ENCODE measurements at regions not wholly inside any gene's neighbourhood (a gene's known extent, or its start where the extent isn't known, plus 50 kb on each side); places are given as distances from the start of the nearest gene placed in this dataset.
"Not testable (repeated sequence)": the region's sequence is repeated elsewhere in the genome, so short reads cannot be mapped to it uniquely, and the experiment has no call there.

DNA sequence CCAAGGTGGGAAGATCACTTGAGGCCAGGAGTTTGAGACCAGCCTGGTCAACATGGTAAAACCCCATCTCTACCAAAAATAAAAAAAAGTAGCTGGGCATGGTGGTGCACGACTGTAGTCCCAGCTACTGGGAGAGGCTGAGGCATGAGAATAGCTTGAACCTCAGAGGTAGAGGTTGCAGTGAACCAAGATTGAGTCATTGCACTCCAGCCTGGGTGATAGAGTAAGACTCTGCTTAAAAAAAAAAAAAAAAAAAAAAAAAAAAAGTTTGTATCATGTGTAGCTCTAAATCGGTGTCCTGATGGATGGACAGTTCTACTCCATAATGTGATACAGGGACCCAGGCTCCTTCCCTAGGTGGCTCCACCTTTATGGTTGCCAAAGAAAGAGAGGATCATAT lies 497.1 kb upstream of the RBFOX1 start:
- no peak for DNase-seq
- in situ Hi-C loops (cut with MboI; ENCODE audit: low pct_unique_long_range_greater_than_20kb, low sequenced_read_pairs): no loop called here

DNA sequence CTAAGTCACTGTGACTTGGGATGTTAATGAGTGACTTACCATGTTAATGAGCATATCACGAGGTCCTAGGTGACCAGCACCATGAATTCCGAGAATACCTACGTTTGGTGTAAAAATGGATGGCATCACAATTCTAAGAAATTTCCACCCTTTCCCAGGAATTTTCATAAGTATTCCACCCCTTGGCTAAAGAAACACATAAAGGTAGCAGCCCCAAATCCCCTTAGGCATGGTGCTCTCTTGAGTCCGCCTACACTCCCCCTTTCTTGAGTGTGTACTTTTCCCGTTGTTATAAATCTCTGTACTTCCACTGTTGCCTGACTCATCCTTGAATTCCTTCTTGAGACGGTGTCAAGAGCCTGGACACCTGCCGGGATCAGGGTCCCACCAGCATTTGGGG lies 504.0 kb upstream of the RBFOX1 start:
- in situ Hi-C loops (cut with MboI; ENCODE audit: low pct_unique_long_range_greater_than_20kb, low sequenced_read_pairs): no loop called here
- no peak for DNase-seq

DNA sequence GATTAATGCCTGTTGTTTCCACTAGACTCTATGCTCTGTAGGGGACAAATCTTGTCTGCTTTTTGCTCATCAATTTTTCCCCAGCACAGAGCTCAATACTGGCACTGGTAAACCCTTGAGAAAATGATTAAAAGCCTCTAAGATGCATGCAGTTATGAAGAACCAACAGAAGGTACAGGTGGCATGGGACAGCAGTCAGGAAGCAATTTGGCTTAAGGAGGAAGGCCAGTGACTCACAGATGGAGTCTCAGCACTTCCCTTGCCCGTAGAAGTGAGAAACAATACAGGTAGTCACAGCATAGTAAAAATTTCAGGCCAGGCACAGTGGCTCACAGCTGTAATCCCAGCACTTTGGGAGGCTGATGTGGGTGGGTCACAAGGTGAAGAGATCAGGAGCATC lies 504.7 kb upstream of the RBFOX1 start:
- in situ Hi-C loops (cut with MboI; ENCODE audit: low pct_unique_long_range_greater_than_20kb, low sequenced_read_pairs): no loop called here
- DNase-seq: no peak

DNA sequence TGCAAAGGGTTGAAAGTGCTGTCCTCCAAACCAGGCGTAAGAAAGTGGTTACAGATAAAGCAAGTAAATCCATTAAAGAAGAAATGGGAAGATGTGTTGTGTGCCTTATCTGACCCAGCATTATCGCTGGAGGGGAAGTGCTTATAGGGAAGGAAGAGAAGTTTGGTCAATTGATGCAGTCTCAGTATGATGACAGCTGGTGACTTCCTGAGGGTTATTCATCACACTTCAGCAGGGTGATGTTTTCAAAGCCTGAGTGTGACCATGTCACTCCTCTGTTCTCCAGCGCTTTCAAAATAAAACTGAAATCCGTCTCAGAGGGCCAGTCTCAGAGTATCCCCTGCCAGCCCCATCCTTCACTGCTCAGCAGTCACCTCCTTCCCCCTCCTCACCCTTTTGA lies 505.4 kb upstream of the RBFOX1 start:
- in situ Hi-C loops (cut with MboI; ENCODE audit: low pct_unique_long_range_greater_than_20kb, low sequenced_read_pairs): no loop called here
- peak; percentile 45 for DNase-seq

DNA sequence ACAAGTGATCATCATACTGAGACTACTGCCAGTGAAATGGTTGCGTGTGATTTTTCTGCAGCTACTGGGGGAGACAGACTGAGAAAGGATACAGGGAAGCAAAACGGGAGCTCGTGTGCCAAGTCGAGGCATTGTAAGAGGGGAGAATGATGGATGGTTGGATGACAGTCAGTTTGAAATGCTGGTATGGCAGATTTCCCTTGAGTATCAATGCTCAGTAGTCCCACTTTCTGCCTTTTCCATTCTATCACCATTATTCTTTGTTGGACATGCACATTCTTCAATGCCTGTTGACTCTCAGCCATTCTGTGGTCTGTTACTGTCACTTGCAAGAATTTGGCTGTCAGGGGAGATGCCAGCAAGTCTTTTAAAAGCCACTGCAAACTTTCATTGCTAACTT lies 510.6 kb upstream of the RBFOX1 start:
- DNase-seq: no peak
- in situ Hi-C loops (cut with MboI; ENCODE audit: low pct_unique_long_range_greater_than_20kb, low sequenced_read_pairs): no loop called here

DNA sequence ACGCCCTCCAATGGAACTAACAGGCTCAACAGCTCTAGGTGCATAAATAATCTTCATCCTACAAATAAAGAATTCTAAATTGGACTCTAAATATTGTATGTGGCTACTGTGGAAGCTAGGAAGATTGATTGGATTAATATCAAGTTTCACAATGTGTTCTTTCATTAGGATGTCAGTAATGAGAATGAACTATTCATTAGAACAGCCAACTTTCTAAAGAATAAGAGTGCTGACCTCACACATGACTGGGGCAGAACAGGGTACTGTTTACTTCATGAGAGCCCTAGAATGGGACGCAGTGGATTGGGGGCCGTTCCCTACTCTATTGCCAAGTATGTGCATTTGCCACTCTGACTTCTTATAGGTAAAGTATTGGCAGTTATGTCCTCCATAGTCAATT lies 528.2 kb upstream of the RBFOX1 start:
- in situ Hi-C loops (cut with MboI; ENCODE audit: low pct_unique_long_range_greater_than_20kb, low sequenced_read_pairs): no loop called here
- DNase-seq: no peak

DNA sequence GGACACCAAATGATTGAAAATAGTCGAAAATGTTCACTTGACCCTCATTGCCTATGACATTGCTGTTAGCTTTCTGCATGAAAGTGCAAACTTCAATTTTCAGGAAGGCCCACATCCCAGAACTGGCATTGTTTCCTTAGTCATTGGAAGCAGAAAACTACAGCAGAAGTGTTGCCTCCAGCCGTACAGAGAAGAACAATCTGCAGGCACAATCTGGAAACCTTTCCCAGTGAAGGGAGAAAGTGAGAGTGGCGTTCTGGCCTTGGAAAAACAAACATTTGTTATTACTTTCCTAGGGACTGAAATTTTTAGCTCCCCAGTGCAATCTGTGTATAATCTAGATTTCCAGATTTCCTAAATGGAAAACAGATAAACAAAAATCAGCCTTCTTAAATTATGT lies 529.5 kb upstream of the RBFOX1 start:
- no peak for DNase-seq
- in situ Hi-C loops (cut with MboI; ENCODE audit: low pct_unique_long_range_greater_than_20kb, low sequenced_read_pairs): no loop called here

GRCh38 chr16:6797223-6797622 lies 535.4 kb upstream of the RBFOX1 start:
- DNase-seq: no peak
- in situ Hi-C loops (cut with MboI; ENCODE audit: low pct_unique_long_range_greater_than_20kb, low sequenced_read_pairs): no loop called here

GRCh38 chr16:6777624-6778023 lies 555.0 kb upstream of the RBFOX1 start:
- DNase-seq: no peak
- in situ Hi-C loops (cut with MboI; ENCODE audit: low pct_unique_long_range_greater_than_20kb, low sequenced_read_pairs): no loop called here

DNA sequence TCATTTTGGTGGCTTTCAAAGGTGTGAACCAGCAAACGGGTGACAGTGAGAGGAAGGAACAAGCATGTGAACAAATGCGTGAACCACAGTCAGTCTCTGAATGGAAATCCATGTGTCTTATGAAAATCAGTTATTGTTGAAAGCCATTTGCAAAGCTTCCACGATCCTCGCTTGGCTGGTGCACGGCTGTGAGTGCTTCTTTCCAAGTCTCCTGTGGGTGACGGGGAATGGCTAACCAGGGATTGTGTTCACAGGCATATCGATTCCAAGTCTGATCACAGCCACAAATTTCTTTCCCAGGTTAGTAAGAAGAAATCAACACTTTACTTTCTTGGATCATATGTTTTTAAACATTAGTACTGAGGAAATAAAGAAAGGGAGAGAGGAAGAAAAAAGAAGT lies 556.9 kb upstream of the RBFOX1 start:
- in situ Hi-C loops (cut with MboI; ENCODE audit: low pct_unique_long_range_greater_than_20kb, low sequenced_read_pairs): no loop called here
- DNase-seq: no peak

DNA sequence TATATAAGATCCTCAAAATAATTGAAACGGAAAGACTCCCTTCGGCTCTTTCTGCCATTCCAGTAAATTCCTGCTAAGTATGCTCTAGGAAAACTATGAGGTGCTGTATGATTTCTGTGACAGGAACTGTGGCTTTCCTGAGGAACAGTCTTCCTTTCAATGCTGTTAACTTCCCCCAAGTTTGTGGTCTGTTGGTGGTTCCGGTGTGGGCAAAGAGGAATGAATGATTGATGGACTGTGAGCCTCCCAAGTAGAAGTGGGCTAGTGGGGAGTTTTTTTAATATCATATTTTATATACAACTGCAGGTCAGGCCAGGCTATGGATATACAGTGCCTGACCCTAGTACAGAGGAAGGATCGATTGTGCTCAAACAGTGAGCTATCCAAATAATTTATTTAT lies 560.7 kb upstream of the RBFOX1 start:
- DNase-seq: peak; percentile 16
- in situ Hi-C loops (cut with MboI; ENCODE audit: low pct_unique_long_range_greater_than_20kb, low sequenced_read_pairs): no loop called here

- no peak for DNase-seq
These were observed 579.1 kb upstream of the RBFOX1 start for GRCh38 chr16:6753553-6753952.

GRCh38 chr16:6751191-6751590 lies 581.5 kb upstream of the RBFOX1 start:
- in situ Hi-C loops (cut with MboI; ENCODE audit: low pct_unique_long_range_greater_than_20kb, low sequenced_read_pairs): no loop called here
- DNase-seq: peak; percentile 19

More at GRCh38 chr16:6753553-6753952, 579.1 kb upstream of the RBFOX1 start:
- in situ Hi-C loops (cut with MboI; ENCODE audit: low pct_unique_long_range_greater_than_20kb, low sequenced_read_pairs): no loop called here

GRCh38 chr16:6749698-6750097 lies 582.9 kb upstream of the RBFOX1 start:
- in situ Hi-C loops (cut with MboI; ENCODE audit: low pct_unique_long_range_greater_than_20kb, low sequenced_read_pairs): no loop called here
- DNase-seq: no peak

DNA sequence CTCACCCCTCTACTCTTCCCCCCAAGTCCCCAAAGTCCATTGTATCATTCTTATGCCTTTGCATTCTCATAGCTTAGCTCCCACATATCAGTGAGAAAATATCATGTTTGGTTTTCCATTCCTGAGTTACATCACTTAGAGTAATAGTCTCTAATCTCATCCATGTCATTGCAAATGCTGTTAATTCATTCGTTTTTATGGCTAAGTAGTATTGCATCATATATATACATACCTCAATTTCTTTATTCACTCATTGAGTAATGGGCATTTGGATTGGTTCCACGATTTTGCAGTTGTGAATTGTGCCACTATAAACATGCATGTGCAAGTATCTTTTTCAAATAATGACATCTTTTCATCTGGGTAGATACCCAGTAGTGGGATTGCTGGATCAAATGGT lies 596.3 kb upstream of the RBFOX1 start:
- in situ Hi-C loops (cut with MboI; ENCODE audit: low pct_unique_long_range_greater_than_20kb, low sequenced_read_pairs); DNase-seq: not testable (repeated sequence)

DNA sequence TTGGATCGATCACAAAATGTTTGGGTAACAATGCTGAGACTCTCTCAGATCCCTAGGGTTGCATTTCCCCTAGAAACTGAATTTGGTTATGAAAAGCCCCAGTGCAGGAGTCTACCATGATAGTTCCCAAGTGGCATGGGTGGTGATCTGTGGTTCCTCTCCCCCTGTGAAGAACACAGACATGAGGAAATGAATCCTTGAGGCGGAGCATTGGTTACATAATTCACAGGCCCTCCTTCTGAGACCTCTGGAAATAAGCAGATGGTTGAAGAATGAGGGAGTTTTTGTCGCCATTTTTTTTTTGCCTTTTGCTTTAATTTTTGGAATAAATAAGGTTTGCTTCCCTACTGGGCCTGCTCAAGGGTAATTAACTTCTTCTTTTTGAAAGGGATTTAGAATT lies 597.0 kb upstream of the RBFOX1 start:
- DNase-seq: no peak
- in situ Hi-C loops (cut with MboI; ENCODE audit: low pct_unique_long_range_greater_than_20kb, low sequenced_read_pairs): no loop called here

DNA sequence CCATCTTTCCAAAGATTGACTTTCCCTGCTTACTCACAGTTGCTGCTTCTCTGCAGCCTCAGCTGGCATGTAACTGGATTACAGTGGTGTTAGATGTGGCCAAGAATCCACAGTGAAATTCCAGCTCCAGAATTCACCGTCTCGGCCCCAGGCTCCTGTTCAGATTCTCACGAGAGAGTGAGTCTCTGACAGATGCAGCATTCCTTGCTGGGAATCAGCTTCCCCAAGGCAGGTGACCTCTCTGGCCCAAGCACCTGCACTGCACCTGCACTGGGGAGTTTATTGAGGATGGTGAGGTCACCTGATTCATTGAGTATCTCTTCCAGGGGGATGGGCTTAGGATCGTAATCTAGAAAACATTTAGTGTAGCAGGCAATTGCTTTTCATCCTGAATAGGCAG lies 600.5 kb upstream of the RBFOX1 start:
- in situ Hi-C loops (cut with MboI; ENCODE audit: low pct_unique_long_range_greater_than_20kb, low sequenced_read_pairs): no loop called here
- DNase-seq: no peak

DNA sequence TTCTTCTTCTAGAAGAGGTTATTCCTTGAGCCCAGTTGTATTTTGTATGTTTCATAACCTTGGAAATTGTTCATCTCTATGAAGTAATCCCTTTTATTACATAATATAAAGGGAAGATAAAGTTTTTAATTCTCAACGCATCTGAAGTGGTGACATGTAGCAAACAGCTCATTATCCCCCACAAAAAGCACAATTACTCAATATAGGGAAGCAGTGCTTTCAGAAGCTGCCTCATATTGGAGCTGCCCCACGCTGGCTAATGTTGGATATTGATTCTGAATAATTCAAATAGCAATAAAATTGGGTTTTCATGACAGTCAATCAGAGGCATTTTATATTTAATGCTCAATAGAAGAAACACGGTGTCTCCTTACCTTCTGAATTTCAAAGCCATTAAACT lies 604.3 kb upstream of the RBFOX1 start:
- in situ Hi-C loops (cut with MboI; ENCODE audit: low pct_unique_long_range_greater_than_20kb, low sequenced_read_pairs): no loop called here
- no peak for DNase-seq

- in situ Hi-C loops (cut with MboI; ENCODE audit: low pct_unique_long_range_greater_than_20kb, low sequenced_read_pairs): no loop called here
- DNase-seq: no peak
These were observed 606.0 kb upstream of the RBFOX1 start for GRCh38 chr16:6726621-6727020.

- peak; percentile 2 for DNase-seq
- in situ Hi-C loops (cut with MboI; ENCODE audit: low pct_unique_long_range_greater_than_20kb, low sequenced_read_pairs): no loop called here
These were observed 606.9 kb upstream of the RBFOX1 start for GRCh38 chr16:6725634-6726331.

DNA sequence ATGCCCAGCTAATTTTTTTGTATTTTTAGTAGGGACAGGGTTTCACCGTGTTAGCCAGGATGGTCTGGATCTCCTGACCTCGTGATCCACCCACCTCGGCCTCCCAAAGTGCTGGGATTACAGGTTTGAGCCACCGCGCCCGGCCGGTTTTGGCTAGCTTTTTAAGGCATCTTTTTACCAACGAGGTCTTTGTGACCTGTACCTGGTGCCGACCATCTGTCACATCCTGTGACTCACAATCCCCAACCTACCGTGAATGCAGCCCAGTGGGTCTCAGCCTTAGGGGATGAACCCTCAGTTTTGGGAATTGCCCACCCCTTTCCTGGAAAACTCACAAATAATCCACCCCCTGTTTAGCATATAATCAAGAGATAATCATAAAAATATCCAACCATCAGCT lies 607.4 kb upstream of the RBFOX1 start:
- DNase-seq; in situ Hi-C loops (cut with MboI; ENCODE audit: low pct_unique_long_range_greater_than_20kb, low sequenced_read_pairs): not testable (repeated sequence)

GRCh38 chr16:6722786-6723185 lies 609.9 kb upstream of the RBFOX1 start:
- in situ Hi-C loops (cut with MboI; ENCODE audit: low pct_unique_long_range_greater_than_20kb, low sequenced_read_pairs): no loop called here
- DNase-seq: no peak

All from KBM-7 (cell line).